B cell (primary cell): ENCODE measurements at regions not wholly inside any gene's neighbourhood (a gene's known extent, or its start where the extent isn't known, plus 50 kb on each side); places are given as distances from the start of the nearest gene placed in this dataset.

Experiments used
- ATAC-seq: fragments of 200-7000 bp; cut with Tn5 transposase; one replicate; pipeline ENCODE4 v1.10.0; 2021; ENCODE audit warnings: low read depth, mild to moderate bottlenecking, moderate number of reproducible peaks, moderate library complexity
- CTCF ChIA-PET: fragments of 350-600 bp; sonication (Branson Sonifier 250); formaldehyde crosslinking; loops from one replicate; lab custom pipeline; 2021; ENCODE audit warnings: antibody characterized with exemption, inconsistent platforms; lab: Charles Lee
- POLR2A ChIA-PET: fragments of 350-600 bp; sonication (Branson Sonifier 250); formaldehyde crosslinking; loops from one replicate; lab custom pipeline; 2021; ENCODE audit warnings: antibody characterized with exemption; lab: Charles Lee
- DNase-seq: peaks from one replicate; pipeline ENCODE4 v3.0.0; 2013
- H2AFZ ChIP-seq: 2 replicates; pipeline ENCODE4 v1.6.1; 2012; ENCODE audit warnings: mild to moderate bottlenecking, low read depth, low read length; ENCODE audit not compliant: insufficient read depth, poor library complexity, severe bottlenecking
- H3K27ac ChIP-seq, 2 donors: 1 replicate in 1 of 2; 2 replicates in 1 of 2; pipeline ENCODE4 v1.5.1; 2012 to 2013; ENCODE audit warnings: low read length in 2 of 2, mild to moderate bottlenecking in 2 of 2, moderate library complexity in 1 of 2
- H3K27me3 ChIP-seq, 4 experiments: fragments of 200-600 bp in 1 of 4; sonication (generic) in 1 of 4; replicated peaks in 1 of 4; 1 replicate in 2 of 4; 2 replicates in 2 of 4; pipeline versions ENCODE4 v1.6.1 to v1.7.0; 2013 to 2016; ENCODE audit warnings: low read length in 3 of 4, mild to moderate bottlenecking in 2 of 4, mixed read lengths in 1 of 4, moderate library complexity in 1 of 4; ENCODE audit not compliant: insufficient read depth in 4 of 4, control insufficient read depth in 3 of 4; ENCODE audit errors: control extremely low read depth in 1 of 4
- H3K36me3 ChIP-seq, 2 experiments: replicated peaks in 1 of 2; 1 replicate in 1 of 2; 2 replicates in 1 of 2; pipeline versions ENCODE4 v1.6.1 to v1.7.1; 2013; ENCODE audit warnings: low read length in 1 of 2; ENCODE audit not compliant: insufficient read depth in 2 of 2, control insufficient read depth in 1 of 2; ENCODE audit errors: control extremely low read depth in 1 of 2, extremely low read depth in 1 of 2
- H3K4me1 ChIP-seq, 2 donors: fragments of 200-600 bp in 1 of 2; sonication (generic) in 1 of 2; 1 replicate in 1 of 2; 2 replicates in 1 of 2; pipeline versions ENCODE4 v1.5.1 to v1.6.1; 2013 to 2017; ENCODE audit warnings: low read length in 2 of 2; ENCODE audit not compliant: control insufficient read depth in 2 of 2, insufficient read depth in 2 of 2
- H3K4me2 ChIP-seq: replicated peaks from 2 replicates; pipeline ENCODE3; 2012; ENCODE audit warnings: mild to moderate bottlenecking, low read depth, low read length; ENCODE audit not compliant: poor library complexity, severe bottlenecking
- H3K4me3 ChIP-seq, 5 experiments: fragments of 200-600 bp in 1 of 5; sonication (generic) in 1 of 5; 1 replicate in 3 of 5; 2 replicates in 2 of 5; pipeline versions ENCODE4 v1.5.1 to v1.7.0; 2011 to 2016; ENCODE audit warnings: low read length in 4 of 5, mild to moderate bottlenecking in 4 of 5, low read depth in 2 of 5, control low read depth in 1 of 5, moderate library complexity in 1 of 5; ENCODE audit not compliant: insufficient read depth in 1 of 5; ENCODE audit errors: control extremely low read depth in 1 of 5, extremely low read depth in 1 of 5
- H3K79me2 ChIP-seq: fragments of 200-600 bp; sonication (generic); one replicate; pipeline ENCODE4 v1.6.0; 2016; ENCODE audit warnings: low read length; ENCODE audit not compliant: control insufficient read depth, insufficient read depth
- H3K9ac ChIP-seq: fragments of 200-600 bp; sonication (generic); 2 replicates; pipeline ENCODE4 v1.6.1; 2017; ENCODE audit warnings: mild to moderate bottlenecking, low read length, moderate library complexity
- H3K9me3 ChIP-seq, 3 donors: one replicate each; pipeline versions ENCODE4 v1.6.1 to v1.7.1; 2013; ENCODE audit warnings: low read length in 2 of 3; ENCODE audit not compliant: control insufficient read depth in 2 of 3, insufficient read depth in 1 of 3; ENCODE audit errors: control extremely low read depth in 1 of 3
- H4K20me1 ChIP-seq: 2 replicates; pipeline ENCODE4 v1.6.0; 2012; ENCODE audit warnings: mild to moderate bottlenecking, low read length; ENCODE audit not compliant: insufficient read depth, control insufficient read depth, poor library complexity, severe bottlenecking
- H3K27ac Mint-ChIP-seq: one replicate; pipeline ENCODE4 v1.8.0; 2021; ENCODE audit warnings: mixed read lengths
- H3K27me3 Mint-ChIP-seq: one replicate; pipeline ENCODE4 v1.8.0; 2021; ENCODE audit warnings: mixed read lengths
- H3K4me1 Mint-ChIP-seq: one replicate; pipeline ENCODE4 v1.8.0; 2021; ENCODE audit warnings: mixed read lengths
- H3K4me3 Mint-ChIP-seq: one replicate; pipeline ENCODE4 v1.8.0; 2021; ENCODE audit warnings: mixed read lengths
- H3K9me3 Mint-ChIP-seq: one replicate; pipeline ENCODE4 v1.8.0; 2022; ENCODE audit warnings: mixed read lengths; ENCODE audit not compliant: insufficient read depth
- EZH2 ChIP-seq: IDR thresholded peaks from 2 replicates; pipeline ENCODE4 v1.6.1; 2012; ENCODE audit warnings: borderline replicate concordance, low read depth, mild to moderate bottlenecking, moderate library complexity, low read length; ENCODE audit not compliant: insufficient read depth, poor library complexity, severe bottlenecking
- WGBS: methylation state at CpG from one replicate; pipeline ENCODE4 v1.1.5; 2013; ENCODE audit warnings: missing lambda C conversion rate; ENCODE audit not compliant: insufficient coverage; 5-methylcytosine and 5-hydroxymethylcytosine counted together
- intact Hi-C: fragments of 100-400 bp; cut with micrococcal nuclease; formaldehyde crosslinking; loops from one replicate; pipeline ENCODE4 v1.10.0; 2022
- TF ChIP-seq, protein P1 (sequence below): fragments of 200-600 bp; IDR thresholded peaks from one replicate; pipeline ENCODE4 v1.8.0; 2022; ENCODE audit warnings: antibody characterized with exemption, mild to moderate bottlenecking

DNA sequence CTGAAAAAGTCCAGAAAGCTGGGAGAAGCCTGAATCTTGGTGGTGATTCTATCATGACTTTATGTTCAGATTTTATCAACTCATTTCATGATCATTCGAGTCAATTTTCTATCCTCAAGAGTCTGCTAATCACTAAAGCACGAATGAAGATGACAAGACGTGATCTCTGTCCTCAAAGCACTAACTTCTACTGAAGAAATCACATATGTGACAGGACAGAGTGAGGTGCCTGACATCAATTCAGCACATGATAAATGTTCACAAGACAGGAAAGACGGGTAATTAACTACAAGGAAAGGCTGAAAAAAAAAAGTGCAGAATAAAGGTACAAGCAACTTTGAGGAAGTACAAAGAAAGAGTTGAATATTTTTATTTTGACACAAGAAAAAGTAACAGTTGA lies 487.1 kb downstream of the EFNB2 start:
- ATAC-seq (no peak), DNase-seq (no peak)
- H2AFZ ChIP-seq = no peak overlapping the region
- H3K4me3 ChIP-seq = no peak overlapping the region
- Mint-ChIP-seq H3K4me3 (no peak overlapping the region), H3K9me3 (no peaks in the 10 kb centered on the region), H3K27me3 (no peaks in the 10 kb centered on the region), H3K4me1 (no peaks in the 10 kb centered on the region), H3K27ac (no peak overlapping the region)
- no peak overlapping the region for H3K9ac ChIP-seq
- H3K9me3 ChIP-seq = peaks cover 0 to 5% (median 0%) of the 10 kb centered on the region in 3 donors
- WGBS = 65% methylated on average over 2 of the region's 4 CpGs
- H3K27me3 ChIP-seq = no peaks in the 10 kb centered on the region
- ChIA-PET POLR2A (no interaction called here), CTCF (interaction anchor here (0.6 kb wide), 1 partner anchor 9 kb away, joined by 4 read pairs; no protein-coding TSS in a partner anchor)
- H3K79me2 ChIP-seq = no peaks in the 10 kb centered on the region
- TF ChIP-seq EZH2 = no peak
- TF ChIP-seq, protein P1, sequence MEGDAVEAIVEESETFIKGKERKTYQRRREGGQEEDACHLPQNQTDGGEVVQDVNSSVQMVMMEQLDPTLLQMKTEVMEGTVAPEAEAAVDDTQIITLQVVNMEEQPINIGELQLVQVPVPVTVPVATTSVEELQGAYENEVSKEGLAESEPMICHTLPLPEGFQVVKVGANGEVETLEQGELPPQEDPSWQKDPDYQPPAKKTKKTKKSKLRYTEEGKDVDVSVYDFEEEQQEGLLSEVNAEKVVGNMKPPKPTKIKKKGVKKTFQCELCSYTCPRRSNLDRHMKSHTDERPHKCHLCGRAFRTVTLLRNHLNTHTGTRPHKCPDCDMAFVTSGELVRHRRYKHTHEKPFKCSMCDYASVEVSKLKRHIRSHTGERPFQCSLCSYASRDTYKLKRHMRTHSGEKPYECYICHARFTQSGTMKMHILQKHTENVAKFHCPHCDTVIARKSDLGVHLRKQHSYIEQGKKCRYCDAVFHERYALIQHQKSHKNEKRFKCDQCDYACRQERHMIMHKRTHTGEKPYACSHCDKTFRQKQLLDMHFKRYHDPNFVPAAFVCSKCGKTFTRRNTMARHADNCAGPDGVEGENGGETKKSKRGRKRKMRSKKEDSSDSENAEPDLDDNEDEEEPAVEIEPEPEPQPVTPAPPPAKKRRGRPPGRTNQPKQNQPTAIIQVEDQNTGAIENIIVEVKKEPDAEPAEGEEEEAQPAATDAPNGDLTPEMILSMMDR = no peak
- H3K4me1 ChIP-seq = no peaks in the 10 kb centered on the region
- no peak overlapping the region for H3K4me2 ChIP-seq
- intact Hi-C loops = no loop called here
- no peak overlapping the region for H3K27ac ChIP-seq
- no peaks in the 10 kb centered on the region for H4K20me1 ChIP-seq
- H3K36me3 ChIP-seq = no peaks in the 10 kb centered on the region

DNA sequence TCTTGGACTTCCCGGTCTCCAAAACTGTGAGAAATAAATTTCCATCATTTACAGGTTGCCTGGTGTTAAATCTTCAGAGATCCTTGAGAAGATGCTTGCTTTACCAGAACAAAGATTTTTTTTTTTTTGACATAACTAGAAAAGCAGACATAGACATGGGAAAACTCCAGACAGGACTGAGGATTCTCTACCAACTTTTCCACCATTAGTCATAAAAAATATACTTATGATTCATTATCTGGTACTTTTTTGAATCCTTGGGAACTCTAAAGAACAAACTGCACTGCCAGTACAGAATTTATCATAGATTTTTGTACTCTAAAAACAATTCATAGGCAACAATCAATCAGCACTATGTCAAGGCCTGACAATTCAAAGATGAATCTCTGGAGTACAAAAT lies 487.6 kb downstream of the EFNB2 start:
- Histone ChIP-seq H3K9me3 (peaks cover 0 to 5% (median 0%) of the 10 kb centered on the region in 3 donors), H3K27me3 (no peaks in the 10 kb centered on the region), H3K36me3 (no peaks in the 10 kb centered on the region), H2AFZ (no peak overlapping the region), H3K79me2 (no peaks in the 10 kb centered on the region), H3K4me3 (no peak overlapping the region), H3K27ac (no peak overlapping the region), H3K4me1 (no peaks in the 10 kb centered on the region), H3K9ac (no peak overlapping the region), H3K4me2 (no peak overlapping the region), H4K20me1 (no peaks in the 10 kb centered on the region)
- Mint-ChIP-seq H3K4me3 (no peak overlapping the region), H3K9me3 (no peaks in the 10 kb centered on the region), H3K27ac (no peak overlapping the region), H3K4me1 (no peaks in the 10 kb centered on the region), H3K27me3 (no peaks in the 10 kb centered on the region)
- 100% methylated on average over 1 of the region's 1 CpG for WGBS
- intact Hi-C loops = no loop called here
- ChIA-PET POLR2A (no interaction called here), CTCF (no interaction called here)
- DNase-seq (no peak), ATAC-seq (no peak)
- TF ChIP-seq, protein P1 = no peak
- TF ChIP-seq EZH2 = no peak
